Neural progenitor cell (in vitro differentiated cells): ENCODE measurements at regions not wholly inside any gene's neighbourhood (a gene's known extent, or its start where the extent isn't known, plus 50 kb on each side); places are given as distances from the start of the nearest gene placed in this dataset.

Experiments
- CTCF ChIP-seq: fragments of 200-600 bp; sonication (generic); IDR thresholded peaks from 2 replicates; pipeline ENCODE4 v1.5.1; 2017; ENCODE audit warnings: antibody characterized with exemption, mild to moderate bottlenecking
- EZH2 ChIP-seq: fragments of 200-600 bp; sonication (generic); IDR thresholded peaks from 2 replicates; pipeline ENCODE4 v1.6.1; 2017; ENCODE audit warnings: antibody characterized with exemption, mild to moderate bottlenecking, moderate library complexity
- EZH2phosphoT487 ChIP-seq: fragments of 200-600 bp; sonication (generic); IDR thresholded peaks from 2 replicates; pipeline ENCODE4 v1.6.1; 2017; ENCODE audit warnings: antibody characterized with exemption

- TF ChIP-seq CTCF, result no peak
- TF ChIP-seq EZH2, result no peak
- TF ChIP-seq EZH2phosphoT487, result no peak
Observed at GRCh38 chr3:34066999-34067398, 268.6 kb downstream of the PDCD6IP start.
